ENCODE measurements at regions not wholly inside any gene's neighbourhood (a gene's known extent, or its start where the extent isn't known, plus 50 kb on each side); places are given as distances from the start of the nearest gene placed in this dataset.

GRCh38 chr10:120016906-120017305 lies 124.4 kb downstream of the SEC23IP start:
- no peak for TF ChIP-seq POLR2A (IDR thresholded peaks at IDR 0.05)
- TF ChIP-seq EP300 (IDR thresholded peaks at IDR 0.05) = no peak
- no peak for TF ChIP-seq CTCF (IDR thresholded peaks at IDR 0.05)
- no peak for TF ChIP-seq POLR2AphosphoS5 (IDR thresholded peaks at IDR 0.05)
